ENCODE measurements at regions not wholly inside any gene's neighbourhood (a gene's known extent, or its start where the extent isn't known, plus 50 kb on each side); places are given as distances from the start of the nearest gene placed in this dataset.

- no peak for TF ChIP-seq EZH2phosphoT487 (IDR thresholded peaks at IDR 0.05; ENCODE audit: insufficient read depth, low read depth)
- TF ChIP-seq EZH2 (IDR thresholded peaks at IDR 0.05; ENCODE audit: insufficient read depth, poor library complexity, severe bottlenecking) = no peak
Measured at GRCh38 chr17:79339321-79339720, 264.7 kb downstream of the ENGASE start.

All from GM23248 (cell line).